B cell (primary cell): ENCODE measurements at regions not wholly inside any gene's neighbourhood (a gene's known extent, or its start where the extent isn't known, plus 50 kb on each side); places are given as distances from the start of the nearest gene placed in this dataset.

ENCODE experiments used
- ATAC-seq: fragments of 200-7000 bp; cut with Tn5 transposase; one replicate; pipeline ENCODE4 v1.10.0; 2021; ENCODE audit warnings: low read depth, mild to moderate bottlenecking, moderate number of reproducible peaks, moderate library complexity
- CTCF ChIA-PET: fragments of 350-600 bp; sonication (Branson Sonifier 250); formaldehyde crosslinking; loops from one replicate; lab custom pipeline; 2021; ENCODE audit warnings: antibody characterized with exemption, inconsistent platforms; lab: Charles Lee
- POLR2A ChIA-PET: fragments of 350-600 bp; sonication (Branson Sonifier 250); formaldehyde crosslinking; loops from one replicate; lab custom pipeline; 2021; ENCODE audit warnings: antibody characterized with exemption; lab: Charles Lee
- DNase-seq: peaks from one replicate; pipeline ENCODE4 v3.0.0; 2013
- H2AFZ ChIP-seq: 2 replicates; pipeline ENCODE4 v1.6.1; 2012; ENCODE audit warnings: mild to moderate bottlenecking, low read depth, low read length; ENCODE audit not compliant: insufficient read depth, poor library complexity, severe bottlenecking
- H3K27ac ChIP-seq, 2 donors: 1 replicate in 1 of 2; 2 replicates in 1 of 2; pipeline ENCODE4 v1.5.1; 2012 to 2013; ENCODE audit warnings: low read length in 2 of 2, mild to moderate bottlenecking in 2 of 2, moderate library complexity in 1 of 2
- H3K27me3 ChIP-seq, 4 experiments: fragments of 200-600 bp in 1 of 4; sonication (generic) in 1 of 4; replicated peaks in 1 of 4; 1 replicate in 2 of 4; 2 replicates in 2 of 4; pipeline versions ENCODE4 v1.6.1 to v1.7.0; 2013 to 2016; ENCODE audit warnings: low read length in 3 of 4, mild to moderate bottlenecking in 2 of 4, mixed read lengths in 1 of 4, moderate library complexity in 1 of 4; ENCODE audit not compliant: insufficient read depth in 4 of 4, control insufficient read depth in 3 of 4; ENCODE audit errors: control extremely low read depth in 1 of 4
- H3K36me3 ChIP-seq, 2 experiments: replicated peaks in 1 of 2; 1 replicate in 1 of 2; 2 replicates in 1 of 2; pipeline versions ENCODE4 v1.6.1 to v1.7.1; 2013; ENCODE audit warnings: low read length in 1 of 2; ENCODE audit not compliant: insufficient read depth in 2 of 2, control insufficient read depth in 1 of 2; ENCODE audit errors: control extremely low read depth in 1 of 2, extremely low read depth in 1 of 2
- H3K4me1 ChIP-seq, 2 donors: fragments of 200-600 bp in 1 of 2; sonication (generic) in 1 of 2; 1 replicate in 1 of 2; 2 replicates in 1 of 2; pipeline versions ENCODE4 v1.5.1 to v1.6.1; 2013 to 2017; ENCODE audit warnings: low read length in 2 of 2; ENCODE audit not compliant: control insufficient read depth in 2 of 2, insufficient read depth in 2 of 2
- H3K4me2 ChIP-seq: replicated peaks from 2 replicates; pipeline ENCODE3; 2012; ENCODE audit warnings: mild to moderate bottlenecking, low read depth, low read length; ENCODE audit not compliant: poor library complexity, severe bottlenecking
- H3K4me3 ChIP-seq, 5 experiments: fragments of 200-600 bp in 1 of 5; sonication (generic) in 1 of 5; 1 replicate in 3 of 5; 2 replicates in 2 of 5; pipeline versions ENCODE4 v1.5.1 to v1.7.0; 2011 to 2016; ENCODE audit warnings: low read length in 4 of 5, mild to moderate bottlenecking in 4 of 5, low read depth in 2 of 5, control low read depth in 1 of 5, moderate library complexity in 1 of 5; ENCODE audit not compliant: insufficient read depth in 1 of 5; ENCODE audit errors: control extremely low read depth in 1 of 5, extremely low read depth in 1 of 5
- H3K79me2 ChIP-seq: fragments of 200-600 bp; sonication (generic); one replicate; pipeline ENCODE4 v1.6.0; 2016; ENCODE audit warnings: low read length; ENCODE audit not compliant: control insufficient read depth, insufficient read depth
- H3K9ac ChIP-seq: fragments of 200-600 bp; sonication (generic); 2 replicates; pipeline ENCODE4 v1.6.1; 2017; ENCODE audit warnings: mild to moderate bottlenecking, low read length, moderate library complexity
- H3K9me3 ChIP-seq, 3 donors: one replicate each; pipeline versions ENCODE4 v1.6.1 to v1.7.1; 2013; ENCODE audit warnings: low read length in 2 of 3; ENCODE audit not compliant: control insufficient read depth in 2 of 3, insufficient read depth in 1 of 3; ENCODE audit errors: control extremely low read depth in 1 of 3
- H4K20me1 ChIP-seq: 2 replicates; pipeline ENCODE4 v1.6.0; 2012; ENCODE audit warnings: mild to moderate bottlenecking, low read length; ENCODE audit not compliant: insufficient read depth, control insufficient read depth, poor library complexity, severe bottlenecking
- H3K27ac Mint-ChIP-seq: one replicate; pipeline ENCODE4 v1.8.0; 2021; ENCODE audit warnings: mixed read lengths
- H3K27me3 Mint-ChIP-seq: one replicate; pipeline ENCODE4 v1.8.0; 2021; ENCODE audit warnings: mixed read lengths
- H3K4me1 Mint-ChIP-seq: one replicate; pipeline ENCODE4 v1.8.0; 2021; ENCODE audit warnings: mixed read lengths
- H3K4me3 Mint-ChIP-seq: one replicate; pipeline ENCODE4 v1.8.0; 2021; ENCODE audit warnings: mixed read lengths
- H3K9me3 Mint-ChIP-seq: one replicate; pipeline ENCODE4 v1.8.0; 2022; ENCODE audit warnings: mixed read lengths; ENCODE audit not compliant: insufficient read depth
- EZH2 ChIP-seq: IDR thresholded peaks from 2 replicates; pipeline ENCODE4 v1.6.1; 2012; ENCODE audit warnings: borderline replicate concordance, low read depth, mild to moderate bottlenecking, moderate library complexity, low read length; ENCODE audit not compliant: insufficient read depth, poor library complexity, severe bottlenecking
- WGBS: methylation state at CpG from one replicate; pipeline ENCODE4 v1.1.5; 2013; ENCODE audit warnings: missing lambda C conversion rate; ENCODE audit not compliant: insufficient coverage; 5-methylcytosine and 5-hydroxymethylcytosine counted together
- intact Hi-C: fragments of 100-400 bp; cut with micrococcal nuclease; formaldehyde crosslinking; loops from one replicate; pipeline ENCODE4 v1.10.0; 2022
- TF ChIP-seq, protein P1 (sequence below): fragments of 200-600 bp; IDR thresholded peaks from one replicate; pipeline ENCODE4 v1.8.0; 2022; ENCODE audit warnings: antibody characterized with exemption, mild to moderate bottlenecking

GRCh38 chrX:37906357-37906756, 59.0 kb upstream of the DYNLT3 start:
- no peaks in the 10 kb centered on the region for H4K20me1 ChIP-seq
- no peak overlapping the region for H3K4me2 ChIP-seq
- intact Hi-C loops: no loop called here
- H3K9me3 ChIP-seq: no peaks in the 10 kb centered on the region
- DNase-seq (no peak), ATAC-seq (no peak)
- CTCF ChIA-PET: no interaction called here
- no peak overlapping the region for H3K9ac ChIP-seq
- H3K4me1 ChIP-seq: no peaks in the 10 kb centered on the region
- no peaks in the 10 kb centered on the region for H3K79me2 ChIP-seq
- H3K27ac ChIP-seq: no peak overlapping the region
- H3K4me3 Mint-ChIP-seq: no peak overlapping the region
- TF ChIP-seq EZH2: no peak
- TF ChIP-seq, protein P1, sequence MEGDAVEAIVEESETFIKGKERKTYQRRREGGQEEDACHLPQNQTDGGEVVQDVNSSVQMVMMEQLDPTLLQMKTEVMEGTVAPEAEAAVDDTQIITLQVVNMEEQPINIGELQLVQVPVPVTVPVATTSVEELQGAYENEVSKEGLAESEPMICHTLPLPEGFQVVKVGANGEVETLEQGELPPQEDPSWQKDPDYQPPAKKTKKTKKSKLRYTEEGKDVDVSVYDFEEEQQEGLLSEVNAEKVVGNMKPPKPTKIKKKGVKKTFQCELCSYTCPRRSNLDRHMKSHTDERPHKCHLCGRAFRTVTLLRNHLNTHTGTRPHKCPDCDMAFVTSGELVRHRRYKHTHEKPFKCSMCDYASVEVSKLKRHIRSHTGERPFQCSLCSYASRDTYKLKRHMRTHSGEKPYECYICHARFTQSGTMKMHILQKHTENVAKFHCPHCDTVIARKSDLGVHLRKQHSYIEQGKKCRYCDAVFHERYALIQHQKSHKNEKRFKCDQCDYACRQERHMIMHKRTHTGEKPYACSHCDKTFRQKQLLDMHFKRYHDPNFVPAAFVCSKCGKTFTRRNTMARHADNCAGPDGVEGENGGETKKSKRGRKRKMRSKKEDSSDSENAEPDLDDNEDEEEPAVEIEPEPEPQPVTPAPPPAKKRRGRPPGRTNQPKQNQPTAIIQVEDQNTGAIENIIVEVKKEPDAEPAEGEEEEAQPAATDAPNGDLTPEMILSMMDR: no peak
- no peak overlapping the region for H2AFZ ChIP-seq
- peaks cover 0 to 7% (median 4%) of the 10 kb centered on the region in 4 experiments for H3K27me3 ChIP-seq
- WGBS: no CpG with 5 or more reads among the region's 11 CpGs
- no peaks in the 10 kb centered on the region for H3K4me1 Mint-ChIP-seq
- H3K27ac Mint-ChIP-seq: no peak overlapping the region
- no peaks in the 10 kb centered on the region for H3K9me3 Mint-ChIP-seq
- H3K4me3 ChIP-seq: no peak overlapping the region
- no peaks in the 10 kb centered on the region for H3K36me3 ChIP-seq
- POLR2A ChIA-PET: no interaction called here
- H3K27me3 Mint-ChIP-seq: peaks cover 28% of the 10 kb centered on the region

- POLR2A ChIA-PET: no interaction called here
- WGBS: no CpG with 5 or more reads among the region's 1 CpG
- peaks cover 7% of the 10 kb centered on the region for H3K27me3 Mint-ChIP-seq
- H3K36me3 ChIP-seq: no peaks in the 10 kb centered on the region
- no peak overlapping the region for H3K27ac Mint-ChIP-seq
- intact Hi-C loops: no loop called here
- no peak overlapping the region for H2AFZ ChIP-seq
- CTCF ChIA-PET: no interaction called here
- no peak overlapping the region for H3K4me2 ChIP-seq
- H4K20me1 ChIP-seq: no peaks in the 10 kb centered on the region
- H3K9me3 ChIP-seq: no peaks in the 10 kb centered on the region
- H3K27me3 ChIP-seq: peaks cover 0 to 7% (median 4%) of the 10 kb centered on the region in 4 experiments
- no peak overlapping the region for H3K4me3 ChIP-seq
- DNase-seq (no peak), ATAC-seq (no peak)
- no peak overlapping the region for H3K9ac ChIP-seq
- no peak overlapping the region for H3K27ac ChIP-seq
- no peak overlapping the region for H3K4me3 Mint-ChIP-seq
- H3K4me1 ChIP-seq: no peaks in the 10 kb centered on the region
- no peaks in the 10 kb centered on the region for H3K79me2 ChIP-seq
- TF ChIP-seq, protein P1: no peak
- TF ChIP-seq EZH2: no peak
- no peaks in the 10 kb centered on the region for H3K9me3 Mint-ChIP-seq
- no peaks in the 10 kb centered on the region for H3K4me1 Mint-ChIP-seq
Observed at GRCh38 chrX:37910186-37910585, 62.8 kb upstream of the DYNLT3 start.
